ENCODE measurements at regions not wholly inside any gene's neighbourhood (a gene's known extent, or its start where the extent isn't known, plus 50 kb on each side); places are given as distances from the start of the nearest gene placed in this dataset.

DNA sequence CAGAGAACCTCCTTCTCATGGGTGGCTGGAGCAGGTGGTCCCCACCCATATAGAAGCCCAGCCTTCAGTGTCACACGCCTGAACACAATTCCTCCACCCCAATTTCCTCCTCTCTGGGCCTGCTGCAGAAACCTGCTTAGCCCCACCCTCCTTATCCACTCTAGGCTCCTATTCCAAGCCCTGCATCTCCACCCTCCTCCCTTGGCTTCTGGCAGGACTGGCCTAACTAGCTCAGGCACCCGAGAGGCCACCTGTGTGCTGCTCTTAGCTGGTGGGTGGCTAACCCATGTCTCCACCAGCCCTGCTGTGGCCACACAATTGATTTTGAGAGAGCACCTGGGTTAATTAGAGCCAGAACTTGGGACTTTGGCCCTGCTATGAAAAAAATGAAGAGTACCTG lies 77.3 kb upstream of the ATP10B start:
- Histone ChIP-seq H3K27ac (ENCODE audit: low read depth in 2 of 2, low read length in 1 of 2) (peak overlapping the region in 1 of 2 donors; percentile 34), H3K4me3 (ENCODE audit: low read depth in 1 of 2, low read length in 2 of 2) (peak overlapping the region; percentile 31 to 54), H3K9me3 (ENCODE audit: control insufficient read depth in 2 of 2, insufficient read depth in 1 of 2, low read depth in 1 of 2, low read length in 1 of 2) (no peaks in the 10 kb centered on the region), H3K36me3 (ENCODE audit: control insufficient read depth in 2 of 2, insufficient read depth in 2 of 2, low read length in 1 of 2) (no peaks in the 10 kb centered on the region), H3K4me1 (ENCODE audit: control insufficient read depth in 2 of 2, insufficient read depth in 2 of 2, low read length in 1 of 2) (peaks cover 0 to 12% of the 10 kb centered on the region in 2 donors), H3K27me3 (ENCODE audit: control insufficient read depth in 1 of 2, insufficient read depth in 2 of 2, low read length in 2 of 2) (no peaks in the 10 kb centered on the region)
- WGBS, 2 donors: 50% methylated on average over 2 of the region's 2 CpGs

GRCh38 chr5:160926428-160926827 lies 74.4 kb upstream of the ATP10B start:
- 14 to 17% methylated on average over 6 of the region's 6 CpGs for WGBS, 2 donors
- peaks cover 0 to 7% of the 10 kb centered on the region in 2 donors for H3K4me1 ChIP-seq (ENCODE audit: control insufficient read depth in 2 of 2, insufficient read depth in 2 of 2, low read length in 1 of 2)
- H3K9me3 ChIP-seq (ENCODE audit: control insufficient read depth in 2 of 2, insufficient read depth in 1 of 2, low read depth in 1 of 2, low read length in 1 of 2): no peaks in the 10 kb centered on the region
- H3K36me3 ChIP-seq (ENCODE audit: control insufficient read depth in 2 of 2, insufficient read depth in 2 of 2, low read length in 1 of 2): no peaks in the 10 kb centered on the region
- no peak overlapping the region for H3K27ac ChIP-seq (ENCODE audit: low read depth in 2 of 2, low read length in 1 of 2)
- no peak overlapping the region for H3K4me3 ChIP-seq (ENCODE audit: low read depth in 1 of 2, low read length in 2 of 2)
- no peaks in the 10 kb centered on the region for H3K27me3 ChIP-seq (ENCODE audit: control insufficient read depth in 1 of 2, insufficient read depth in 2 of 2, low read length in 2 of 2)

DNA sequence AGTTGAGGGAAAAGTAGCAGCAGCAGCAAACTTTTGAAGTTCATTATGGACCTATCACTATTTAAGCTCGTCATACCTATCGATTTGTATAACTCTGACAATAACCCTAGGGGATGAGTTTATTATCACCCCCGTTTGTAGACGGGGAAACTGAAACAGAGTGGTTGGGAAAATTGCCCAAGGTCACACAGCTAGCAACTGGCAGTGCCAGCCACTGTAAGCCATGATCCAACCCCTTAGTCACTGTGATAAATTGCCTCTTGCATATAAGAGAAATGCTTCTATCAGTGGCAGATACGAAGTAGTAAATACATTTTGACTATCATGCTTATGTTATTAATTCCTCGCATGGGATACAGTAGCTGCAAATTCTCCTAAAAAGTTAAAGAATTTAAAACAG lies 73.3 kb upstream of the ATP10B start:
- Histone ChIP-seq H3K36me3 (ENCODE audit: control insufficient read depth in 2 of 2, insufficient read depth in 2 of 2, low read length in 1 of 2) (no peaks in the 10 kb centered on the region), H3K4me3 (ENCODE audit: low read depth in 1 of 2, low read length in 2 of 2) (no peak overlapping the region), H3K4me1 (ENCODE audit: control insufficient read depth in 2 of 2, insufficient read depth in 2 of 2, low read length in 1 of 2) (peaks cover 0 to 7% of the 10 kb centered on the region in 2 donors), H3K9me3 (ENCODE audit: control insufficient read depth in 2 of 2, insufficient read depth in 1 of 2, low read depth in 1 of 2, low read length in 1 of 2) (no peaks in the 10 kb centered on the region), H3K27ac (ENCODE audit: low read depth in 2 of 2, low read length in 1 of 2) (no peak overlapping the region), H3K27me3 (ENCODE audit: control insufficient read depth in 1 of 2, insufficient read depth in 2 of 2, low read length in 2 of 2) (no peaks in the 10 kb centered on the region)
- WGBS, 2 donors: 49 to 51% methylated on average over 6 of the region's 6 CpGs

DNA sequence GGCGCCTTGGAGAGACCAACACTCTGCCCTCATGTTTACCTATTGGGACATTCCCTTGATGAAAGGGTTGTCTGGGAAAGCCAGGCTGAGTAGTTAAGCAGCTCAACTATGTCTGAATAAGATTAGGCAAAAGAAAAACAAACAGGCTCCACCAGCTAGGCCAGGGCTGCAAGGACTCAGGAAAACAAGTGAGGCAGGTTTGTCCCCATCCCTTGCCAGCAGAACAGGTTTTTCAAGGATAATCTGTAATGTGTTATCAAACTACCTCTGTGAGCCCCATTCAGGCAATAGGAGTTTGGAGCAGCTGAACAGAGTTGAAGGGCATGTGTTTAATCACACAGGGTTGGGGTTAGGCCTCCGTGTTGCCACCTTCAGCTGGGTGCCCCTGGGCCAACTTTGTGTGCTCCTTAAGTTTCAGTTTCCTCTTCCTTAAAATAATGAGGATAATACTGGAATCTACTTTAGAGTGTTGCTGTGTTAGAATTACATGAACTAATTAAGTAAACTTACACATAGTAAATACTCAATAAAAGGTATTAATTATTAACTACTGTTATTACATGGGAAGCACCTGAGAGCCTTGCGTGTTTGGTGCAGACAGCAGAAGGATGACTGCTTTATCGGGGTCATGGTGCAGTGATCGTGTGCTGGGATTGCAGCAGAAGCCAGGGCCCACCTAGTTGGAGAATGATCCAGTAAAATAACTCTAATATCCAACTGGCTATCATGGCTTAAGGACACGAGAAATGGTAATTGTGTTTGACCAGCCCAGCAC lies 72.1 kb upstream of the ATP10B start:
- H3K27me3 ChIP-seq (ENCODE audit: control insufficient read depth in 1 of 2, insufficient read depth in 2 of 2, low read length in 2 of 2): no peaks in the 10 kb centered on the region
- H3K9me3 ChIP-seq (ENCODE audit: control insufficient read depth in 2 of 2, insufficient read depth in 1 of 2, low read depth in 1 of 2, low read length in 1 of 2): no peaks in the 10 kb centered on the region
- H3K4me1 ChIP-seq (ENCODE audit: control insufficient read depth in 2 of 2, insufficient read depth in 2 of 2, low read length in 1 of 2): peaks cover 0 to 4% of the 10 kb centered on the region in 2 donors
- no peaks in the 10 kb centered on the region for H3K36me3 ChIP-seq (ENCODE audit: control insufficient read depth in 2 of 2, insufficient read depth in 2 of 2, low read length in 1 of 2)
- H3K27ac ChIP-seq (ENCODE audit: low read depth in 2 of 2, low read length in 1 of 2): peak overlapping the region in 1 of 2 donors; percentile 72
- H3K4me3 ChIP-seq (ENCODE audit: low read depth in 1 of 2, low read length in 2 of 2): no peak overlapping the region
- WGBS, 2 donors: 51 to 72% methylated on average over 6 of the region's 6 CpGs

DNA sequence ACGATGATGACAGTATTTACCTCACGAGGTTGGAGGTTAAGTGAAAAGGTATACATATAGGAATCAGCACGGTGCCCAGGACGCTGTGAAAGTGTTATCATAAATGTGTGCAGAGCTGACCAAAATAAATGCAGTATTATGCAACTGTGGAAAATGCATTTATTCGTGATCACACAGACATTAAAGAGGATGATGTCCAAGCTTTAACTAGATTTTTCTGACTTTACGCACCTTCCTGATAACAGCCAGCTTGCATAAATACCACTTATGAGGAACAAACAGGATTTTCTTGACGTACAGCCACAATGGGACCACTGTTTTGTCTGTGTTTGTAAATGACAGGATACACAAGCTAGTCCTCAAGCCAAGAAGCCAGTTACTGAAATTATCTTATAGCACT lies 71.4 kb upstream of the ATP10B start:
- H3K27me3 ChIP-seq (ENCODE audit: control insufficient read depth in 1 of 2, insufficient read depth in 2 of 2, low read length in 2 of 2): no peaks in the 10 kb centered on the region
- H3K4me3 ChIP-seq (ENCODE audit: low read depth in 1 of 2, low read length in 2 of 2): no peak overlapping the region
- 57 to 69% methylated on average over 7 of the region's 7 CpGs for WGBS, 2 donors
- no peaks in the 10 kb centered on the region for H3K9me3 ChIP-seq (ENCODE audit: control insufficient read depth in 2 of 2, insufficient read depth in 1 of 2, low read depth in 1 of 2, low read length in 1 of 2)
- no peaks in the 10 kb centered on the region for H3K36me3 ChIP-seq (ENCODE audit: control insufficient read depth in 2 of 2, insufficient read depth in 2 of 2, low read length in 1 of 2)
- H3K27ac ChIP-seq (ENCODE audit: low read depth in 2 of 2, low read length in 1 of 2): no peak overlapping the region
- H3K4me1 ChIP-seq (ENCODE audit: control insufficient read depth in 2 of 2, insufficient read depth in 2 of 2, low read length in 1 of 2): no peaks in the 10 kb centered on the region

DNA sequence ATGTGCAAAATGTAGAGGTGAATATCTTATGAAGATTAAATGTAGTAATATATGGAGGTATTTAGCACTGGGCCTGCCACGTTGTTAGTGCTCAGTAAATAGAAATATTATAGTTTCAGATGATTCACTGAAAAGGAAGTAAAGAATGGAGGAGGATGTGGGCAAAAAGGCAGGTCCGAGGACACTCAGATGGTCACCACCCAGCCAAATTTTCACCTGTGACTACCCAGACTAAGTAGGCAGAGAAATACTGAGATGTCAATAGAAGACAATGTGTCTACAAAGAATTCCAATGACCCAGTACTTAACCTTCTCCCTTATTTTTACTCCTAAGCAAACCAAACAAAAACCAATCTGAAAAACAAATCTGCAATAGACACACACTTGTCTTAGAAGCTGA lies 70.3 kb upstream of the ATP10B start:
- no peak overlapping the region for H3K4me3 ChIP-seq (ENCODE audit: low read depth in 1 of 2, low read length in 2 of 2)
- H3K9me3 ChIP-seq (ENCODE audit: control insufficient read depth in 2 of 2, insufficient read depth in 1 of 2, low read depth in 1 of 2, low read length in 1 of 2): no peaks in the 10 kb centered on the region
- no peaks in the 10 kb centered on the region for H3K27me3 ChIP-seq (ENCODE audit: control insufficient read depth in 1 of 2, insufficient read depth in 2 of 2, low read length in 2 of 2)
- H3K4me1 ChIP-seq (ENCODE audit: control insufficient read depth in 2 of 2, insufficient read depth in 2 of 2, low read length in 1 of 2): no peaks in the 10 kb centered on the region
- H3K36me3 ChIP-seq (ENCODE audit: control insufficient read depth in 2 of 2, insufficient read depth in 2 of 2, low read length in 1 of 2): no peaks in the 10 kb centered on the region
- 64 to 66% methylated on average over 2 of the region's 2 CpGs for WGBS, 2 donors
- H3K27ac ChIP-seq (ENCODE audit: low read depth in 2 of 2, low read length in 1 of 2): no peak overlapping the region

- no peak overlapping the region for H3K27ac ChIP-seq (ENCODE audit: low read depth in 2 of 2, low read length in 1 of 2)
- 87 to 92% methylated on average over 4 of the region's 4 CpGs for WGBS, 2 donors
- no peak overlapping the region for H3K4me3 ChIP-seq (ENCODE audit: low read depth in 1 of 2, low read length in 2 of 2)
- no peaks in the 10 kb centered on the region for H3K4me1 ChIP-seq (ENCODE audit: control insufficient read depth in 2 of 2, insufficient read depth in 2 of 2, low read length in 1 of 2)
- no peaks in the 10 kb centered on the region for H3K27me3 ChIP-seq (ENCODE audit: control insufficient read depth in 1 of 2, insufficient read depth in 2 of 2, low read length in 2 of 2)
- no peaks in the 10 kb centered on the region for H3K9me3 ChIP-seq (ENCODE audit: control insufficient read depth in 2 of 2, insufficient read depth in 1 of 2, low read depth in 1 of 2, low read length in 1 of 2)
- no peaks in the 10 kb centered on the region for H3K36me3 ChIP-seq (ENCODE audit: control insufficient read depth in 2 of 2, insufficient read depth in 2 of 2, low read length in 1 of 2)
Observed at GRCh38 chr5:160921423-160922285, 69.6 kb upstream of the ATP10B start.

GRCh38 chr5:160919626-160920025 lies 67.6 kb upstream of the ATP10B start:
- 79 to 84% methylated on average over 8 of the region's 8 CpGs for WGBS, 2 donors
- Histone ChIP-seq H3K27me3 (ENCODE audit: control insufficient read depth in 1 of 2, insufficient read depth in 2 of 2, low read length in 2 of 2) (no peaks in the 10 kb centered on the region), H3K36me3 (ENCODE audit: control insufficient read depth in 2 of 2, insufficient read depth in 2 of 2, low read length in 1 of 2) (no peaks in the 10 kb centered on the region), H3K4me1 (ENCODE audit: control insufficient read depth in 2 of 2, insufficient read depth in 2 of 2, low read length in 1 of 2) (no peaks in the 10 kb centered on the region), H3K27ac (ENCODE audit: low read depth in 2 of 2, low read length in 1 of 2) (no peak overlapping the region), H3K4me3 (ENCODE audit: low read depth in 1 of 2, low read length in 2 of 2) (no peak overlapping the region), H3K9me3 (ENCODE audit: control insufficient read depth in 2 of 2, insufficient read depth in 1 of 2, low read depth in 1 of 2, low read length in 1 of 2) (no peaks in the 10 kb centered on the region)

GRCh38 chr5:160918386-160918785 lies 66.4 kb upstream of the ATP10B start:
- no peaks in the 10 kb centered on the region for H3K4me1 ChIP-seq (ENCODE audit: control insufficient read depth in 2 of 2, insufficient read depth in 2 of 2, low read length in 1 of 2)
- 80 to 94% methylated on average over 2 of the region's 2 CpGs for WGBS, 2 donors
- no peaks in the 10 kb centered on the region for H3K9me3 ChIP-seq (ENCODE audit: control insufficient read depth in 2 of 2, insufficient read depth in 1 of 2, low read depth in 1 of 2, low read length in 1 of 2)
- H3K27me3 ChIP-seq (ENCODE audit: control insufficient read depth in 1 of 2, insufficient read depth in 2 of 2, low read length in 2 of 2): no peaks in the 10 kb centered on the region
- H3K27ac ChIP-seq (ENCODE audit: low read depth in 2 of 2, low read length in 1 of 2): no peak overlapping the region
- no peaks in the 10 kb centered on the region for H3K36me3 ChIP-seq (ENCODE audit: control insufficient read depth in 2 of 2, insufficient read depth in 2 of 2, low read length in 1 of 2)
- H3K4me3 ChIP-seq (ENCODE audit: low read depth in 1 of 2, low read length in 2 of 2): no peak overlapping the region
